Loucy (cell line): ENCODE measurements at regions not wholly inside any gene's neighbourhood (a gene's known extent, or its start where the extent isn't known, plus 50 kb on each side); places are given as distances from the start of the nearest gene placed in this dataset.

Source experiments
- H2AFZ ChIP-seq: fragments of 200-600 bp; sonication (generic); 2 replicates; pipeline ENCODE4 v1.6.0; 2016; ENCODE audit warnings: antibody characterized with exemption, mild to moderate bottlenecking, low read length, moderate library complexity
- H3F3A ChIP-seq: fragments of 200-600 bp; 2 replicates; pipeline ENCODE4 v1.6.0; 2016; ENCODE audit warnings: antibody characterized with exemption, low read depth, mild to moderate bottlenecking
- H3K27me3 ChIP-seq: fragments of 200-600 bp; sonication (generic); 2 replicates; pipeline ENCODE4 v1.6.1; 2014; ENCODE audit warnings: low read length, mild to moderate bottlenecking; ENCODE audit not compliant: insufficient read depth, poor library complexity, severe bottlenecking
- H3K36me3 ChIP-seq: fragments of 200-600 bp; sonication (generic); 2 replicates; pipeline ENCODE4 v1.6.1; 2016; ENCODE audit warnings: low read length; ENCODE audit not compliant: insufficient read depth
- H3K4me1 ChIP-seq: fragments of 200-600 bp; sonication (generic); 2 replicates; pipeline ENCODE4 v1.5.1; 2014; ENCODE audit warnings: low read length, mild to moderate bottlenecking; ENCODE audit not compliant: insufficient read depth, poor library complexity, severe bottlenecking
- H3K4me2 ChIP-seq: fragments of 200-600 bp; sonication (generic); 2 replicates; pipeline ENCODE4 v1.6.0; 2014; ENCODE audit warnings: antibody characterized with exemption, low read length, low read depth, mild to moderate bottlenecking; ENCODE audit not compliant: poor library complexity, severe bottlenecking
- H3K4me3 ChIP-seq: fragments of 200-600 bp; sonication (generic); 2 replicates; pipeline ENCODE4 v1.5.1; 2014; ENCODE audit warnings: low read length, mild to moderate bottlenecking, mixed read lengths; ENCODE audit not compliant: poor library complexity, severe bottlenecking
- H3K79me2 ChIP-seq: fragments of 200-600 bp; sonication (generic); 2 replicates; pipeline ENCODE4 v1.6.1; 2014; ENCODE audit warnings: low read length; ENCODE audit not compliant: insufficient read depth
- H3K9ac ChIP-seq: fragments of 200-600 bp; sonication (generic); 2 replicates; pipeline ENCODE4 v1.6.0; 2014; ENCODE audit warnings: mild to moderate bottlenecking, low read depth, low read length, moderate library complexity; ENCODE audit not compliant: poor library complexity, severe bottlenecking
- H3K9me2 ChIP-seq: fragments of 200-600 bp; sonication (generic); replicated peaks from 2 replicates; pipeline ENCODE4 v1.6.1; 2016; ENCODE audit warnings: low read depth, low read length, mixed read lengths
- H3K9me3 ChIP-seq: fragments of 200-600 bp; sonication (generic); 2 replicates; pipeline ENCODE4 v1.6.1; 2014; ENCODE audit warnings: mild to moderate bottlenecking, antibody characterized with exemption, low read length, low read depth; ENCODE audit not compliant: insufficient read depth
- H4K20me1 ChIP-seq: fragments of 200-600 bp; sonication (generic); 2 replicates; pipeline ENCODE4 v1.6.0; 2014; ENCODE audit warnings: antibody characterized with exemption, low read length, mild to moderate bottlenecking; ENCODE audit not compliant: insufficient read depth, poor library complexity, severe bottlenecking
- EZH2phosphoT487 ChIP-seq: fragments of 200-600 bp; IDR thresholded peaks from 2 replicates; pipeline ENCODE4 v1.6.1; 2018; ENCODE audit warnings: antibody characterized with exemption, mild to moderate bottlenecking, moderate library complexity, borderline replicate concordance
- TF ChIP-seq, protein P1 (sequence below): fragments of 200-600 bp; sonication (generic); conservative IDR thresholded peaks from 2 replicates; pipeline ENCODE4 v1.5.1; 2014; ENCODE audit warnings: mild to moderate bottlenecking, antibody characterized with exemption, low read length

DNA sequence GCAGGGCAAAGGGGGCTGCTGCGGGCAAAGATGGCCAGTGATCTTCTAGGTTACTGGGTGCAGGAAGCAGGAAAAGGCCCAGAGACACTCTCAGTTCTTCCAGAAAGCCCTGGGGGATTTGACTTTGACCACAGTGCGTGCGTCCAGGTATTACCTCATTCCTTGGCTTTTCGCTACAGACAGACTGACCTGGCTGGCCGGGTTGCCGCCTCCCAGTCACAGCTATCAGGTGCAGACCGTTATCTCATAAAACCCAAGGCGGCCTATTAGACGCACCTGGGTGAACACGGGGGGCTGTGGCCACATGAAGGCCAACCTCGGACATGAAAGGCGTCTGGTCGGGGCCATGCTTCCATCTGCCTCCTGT is 80.3 kb downstream of the FOXL3 start:
- no peak overlapping the region for H3K4me3 ChIP-seq
- peaks cover 23% of the 10 kb centered on the region for H3K4me1 ChIP-seq
- H3K9ac ChIP-seq: no peak overlapping the region
- H3K9me2 ChIP-seq: no peaks in the 10 kb centered on the region
- H3K36me3 ChIP-seq: no peaks in the 10 kb centered on the region
- no peak overlapping the region for H2AFZ ChIP-seq
- no peaks in the 10 kb centered on the region for H4K20me1 ChIP-seq
- H3K4me2 ChIP-seq: no peak overlapping the region
- no peaks in the 10 kb centered on the region for H3K9me3 ChIP-seq
- H3F3A ChIP-seq: no peaks in the 10 kb centered on the region
- H3K27me3 ChIP-seq: no peaks in the 10 kb centered on the region
- no peaks in the 10 kb centered on the region for H3K79me2 ChIP-seq
- TF ChIP-seq EZH2phosphoT487: no peak
- TF ChIP-seq, protein P1, sequence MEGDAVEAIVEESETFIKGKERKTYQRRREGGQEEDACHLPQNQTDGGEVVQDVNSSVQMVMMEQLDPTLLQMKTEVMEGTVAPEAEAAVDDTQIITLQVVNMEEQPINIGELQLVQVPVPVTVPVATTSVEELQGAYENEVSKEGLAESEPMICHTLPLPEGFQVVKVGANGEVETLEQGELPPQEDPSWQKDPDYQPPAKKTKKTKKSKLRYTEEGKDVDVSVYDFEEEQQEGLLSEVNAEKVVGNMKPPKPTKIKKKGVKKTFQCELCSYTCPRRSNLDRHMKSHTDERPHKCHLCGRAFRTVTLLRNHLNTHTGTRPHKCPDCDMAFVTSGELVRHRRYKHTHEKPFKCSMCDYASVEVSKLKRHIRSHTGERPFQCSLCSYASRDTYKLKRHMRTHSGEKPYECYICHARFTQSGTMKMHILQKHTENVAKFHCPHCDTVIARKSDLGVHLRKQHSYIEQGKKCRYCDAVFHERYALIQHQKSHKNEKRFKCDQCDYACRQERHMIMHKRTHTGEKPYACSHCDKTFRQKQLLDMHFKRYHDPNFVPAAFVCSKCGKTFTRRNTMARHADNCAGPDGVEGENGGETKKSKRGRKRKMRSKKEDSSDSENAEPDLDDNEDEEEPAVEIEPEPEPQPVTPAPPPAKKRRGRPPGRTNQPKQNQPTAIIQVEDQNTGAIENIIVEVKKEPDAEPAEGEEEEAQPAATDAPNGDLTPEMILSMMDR: no peak

DNA sequence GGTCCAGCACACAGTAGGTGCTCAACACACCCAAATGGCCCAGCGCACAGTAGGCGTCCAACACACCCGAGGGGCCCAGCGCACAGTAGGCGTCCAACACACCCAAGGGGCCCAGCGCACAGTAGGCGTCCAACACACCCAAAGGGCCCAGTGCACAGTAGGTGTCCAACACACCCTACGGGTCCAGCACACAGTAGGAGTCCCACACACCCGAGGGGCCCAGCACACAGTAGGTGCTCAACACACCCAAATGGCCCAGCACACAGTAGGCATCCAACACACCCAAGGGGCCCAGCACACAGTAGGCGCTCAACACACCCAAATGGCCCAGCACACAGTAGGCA is 80.8 kb downstream of the FOXL3 start:
- no peak for TF ChIP-seq EZH2phosphoT487
- TF ChIP-seq, protein P1: no peak
- Histone ChIP-seq H3K9me3 (no peaks in the 10 kb centered on the region), H3K27me3 (no peaks in the 10 kb centered on the region), H3K4me3 (no peak overlapping the region), H3K4me1 (peaks cover 18% of the 10 kb centered on the region), H3K9ac (no peak overlapping the region), H3K9me2 (no peaks in the 10 kb centered on the region), H4K20me1 (no peaks in the 10 kb centered on the region), H2AFZ (no peak overlapping the region), H3K36me3 (no peaks in the 10 kb centered on the region), H3K4me2 (no peak overlapping the region), H3K79me2 (no peaks in the 10 kb centered on the region), H3F3A (no peaks in the 10 kb centered on the region)

DNA sequence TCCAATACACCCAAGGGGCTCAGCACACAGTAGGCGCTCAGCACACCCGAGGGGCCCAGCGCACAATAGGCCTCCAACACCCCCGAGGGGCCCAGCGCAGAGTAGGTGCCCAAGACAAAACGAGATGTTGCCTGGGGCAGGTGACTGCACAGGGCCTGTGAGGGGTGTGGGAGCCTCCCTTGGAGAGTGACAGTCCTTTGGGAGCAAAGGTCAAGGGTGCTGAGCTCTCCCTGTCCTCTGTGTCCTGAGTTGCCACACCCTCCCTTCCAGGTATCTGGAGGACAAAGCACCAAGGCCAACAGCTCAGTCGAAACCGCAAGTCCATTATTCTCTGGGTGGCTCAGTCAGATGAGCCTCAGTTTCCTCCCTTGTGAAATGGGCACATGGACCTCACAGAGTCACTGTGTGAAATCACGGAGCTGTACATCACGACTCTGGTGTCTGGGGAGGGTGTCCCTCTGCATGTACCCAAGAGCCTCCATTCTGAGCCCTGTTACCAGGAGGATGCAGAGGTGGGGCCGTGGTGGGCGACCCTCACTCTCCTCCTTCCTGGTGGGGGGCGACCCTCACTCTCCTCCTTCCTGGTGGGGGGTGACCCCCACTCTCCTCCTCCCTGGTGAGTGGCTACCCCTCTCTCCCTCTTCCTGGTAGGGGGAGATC is 81.3 kb downstream of the FOXL3 start:
- H3K79me2 ChIP-seq: no peaks in the 10 kb centered on the region
- H3K4me1 ChIP-seq: peaks cover 13% of the 10 kb centered on the region
- H3K27me3 ChIP-seq: no peaks in the 10 kb centered on the region
- no peaks in the 10 kb centered on the region for H4K20me1 ChIP-seq
- no peak overlapping the region for H2AFZ ChIP-seq
- no peak overlapping the region for H3K9ac ChIP-seq
- no peaks in the 10 kb centered on the region for H3K36me3 ChIP-seq
- no peaks in the 10 kb centered on the region for H3F3A ChIP-seq
- TF ChIP-seq, protein P1: no peak
- no peak for TF ChIP-seq EZH2phosphoT487
- H3K9me2 ChIP-seq: no peaks in the 10 kb centered on the region
- H3K4me3 ChIP-seq: no peak overlapping the region
- H3K4me2 ChIP-seq: no peak overlapping the region
- H3K9me3 ChIP-seq: no peaks in the 10 kb centered on the region
